Activated CD4-positive, alpha-beta memory T cell treated with anti-CD3 and anti-CD28 coated beads, Interleukin-2, amount 10 ng/mL, durations not matched to agents 7 days and 5 days (primary cell): ENCODE measurements at regions not wholly inside any gene's neighbourhood (a gene's known extent, or its start where the extent isn't known, plus 50 kb on each side); places are given as distances from the start of the nearest gene placed in this dataset.

Experiments used
- CTCF ChIA-PET: fragments of 350-600 bp; sonication (Branson Sonifier 250); formaldehyde crosslinking; loops from one replicate; lab custom pipeline; 2021; ENCODE audit warnings: antibody characterized with exemption, inconsistent platforms; lab: Charles Lee
- POLR2A ChIA-PET: fragments of 350-600 bp; sonication (Branson Sonifier 250); formaldehyde crosslinking; loops from one replicate; lab custom pipeline; 2021; ENCODE audit warnings: antibody characterized with exemption; lab: Charles Lee
- DNase-seq: peaks from one replicate; pipeline ENCODE4 v3.0.0-alpha.2; 2020
- H3K27ac Mint-ChIP-seq: one replicate; pipeline ENCODE4 v1.8.0; 2021; ENCODE audit warnings: mild to moderate bottlenecking, mixed read lengths
- H3K27me3 Mint-ChIP-seq: one replicate; pipeline ENCODE4 v1.8.0; 2021; ENCODE audit warnings: mixed read lengths
- H3K36me3 Mint-ChIP-seq: one replicate; pipeline ENCODE4 v1.8.0; 2021; ENCODE audit warnings: low read depth, mixed read lengths
- H3K4me1 Mint-ChIP-seq: one replicate; pipeline ENCODE4 v1.8.0; 2021; ENCODE audit warnings: mixed read lengths
- H3K4me3 Mint-ChIP-seq: one replicate; pipeline ENCODE4 v1.8.0; 2021; ENCODE audit warnings: mild to moderate bottlenecking, mixed read lengths
- H3K9me3 Mint-ChIP-seq: one replicate; pipeline ENCODE4 v1.8.0; 2021; ENCODE audit warnings: mixed read lengths

- H3K9me3 Mint-ChIP-seq = peaks cover 14% of the 10 kb centered on the region
- ChIA-PET POLR2A (no interaction called here), CTCF (no interaction called here)
- H3K4me1 Mint-ChIP-seq = no peaks in the 10 kb centered on the region
- no peak overlapping the region for H3K4me3 Mint-ChIP-seq
- no peak overlapping the region for H3K27ac Mint-ChIP-seq
- DNase-seq = no peak
- no peaks in the 10 kb centered on the region for H3K36me3 Mint-ChIP-seq
- no peaks in the 10 kb centered on the region for H3K27me3 Mint-ChIP-seq
These were observed 904.1 kb upstream of the MANEA start for GRCh38 chr6:94673251-94673650.

GRCh38 chr6:94670017-94670416, 907.3 kb upstream of the MANEA start:
- H3K9me3 Mint-ChIP-seq = peaks cover 10% of the 10 kb centered on the region
- ChIA-PET POLR2A (no interaction called here), CTCF (no interaction called here)
- no peaks in the 10 kb centered on the region for H3K36me3 Mint-ChIP-seq
- no peak overlapping the region for H3K27ac Mint-ChIP-seq
- H3K4me3 Mint-ChIP-seq = no peak overlapping the region
- no peak for DNase-seq
- H3K27me3 Mint-ChIP-seq = no peaks in the 10 kb centered on the region
- no peaks in the 10 kb centered on the region for H3K4me1 Mint-ChIP-seq

GRCh38 chr6:94668876-94669275, 908.5 kb upstream of the MANEA start:
- Mint-ChIP-seq H3K4me3 (no peak overlapping the region), H3K36me3 (no peaks in the 10 kb centered on the region), H3K27me3 (no peaks in the 10 kb centered on the region), H3K4me1 (no peaks in the 10 kb centered on the region), H3K9me3 (peaks cover 10% of the 10 kb centered on the region), H3K27ac (no peak overlapping the region)
- POLR2A ChIA-PET = no interaction called here
- no peak for DNase-seq
- CTCF ChIA-PET = no interaction called here

GRCh38 chr6:94658929-94659328, 918.4 kb upstream of the MANEA start:
- ChIA-PET POLR2A (no interaction called here), CTCF (no interaction called here)
- Mint-ChIP-seq H3K9me3 (no peaks in the 10 kb centered on the region), H3K4me1 (no peaks in the 10 kb centered on the region), H3K27ac (no peak overlapping the region), H3K27me3 (no peaks in the 10 kb centered on the region), H3K36me3 (no peaks in the 10 kb centered on the region), H3K4me3 (no peak overlapping the region)
- DNase-seq = no peak

GRCh38 chr6:94651239-94651638, 926.1 kb upstream of the MANEA start:
- H3K9me3 Mint-ChIP-seq = no peaks in the 10 kb centered on the region
- CTCF ChIA-PET = no interaction called here
- H3K27me3 Mint-ChIP-seq = no peaks in the 10 kb centered on the region
- POLR2A ChIA-PET = no interaction called here
- H3K4me1 Mint-ChIP-seq = no peaks in the 10 kb centered on the region
- no peak for DNase-seq
- no peaks in the 10 kb centered on the region for H3K36me3 Mint-ChIP-seq
- no peak overlapping the region for H3K4me3 Mint-ChIP-seq
- H3K27ac Mint-ChIP-seq = no peak overlapping the region

GRCh38 chr6:94645191-94645590, 932.1 kb upstream of the MANEA start:
- CTCF ChIA-PET = no interaction called here
- H3K9me3 Mint-ChIP-seq = no peaks in the 10 kb centered on the region

GRCh38 chr6:94639564-94639963, 937.8 kb upstream of the MANEA start:
- Mint-ChIP-seq H3K27me3 (no peaks in the 10 kb centered on the region), H3K4me3 (no peak overlapping the region), H3K9me3 (no peaks in the 10 kb centered on the region), H3K27ac (no peak overlapping the region), H3K36me3 (no peaks in the 10 kb centered on the region), H3K4me1 (no peaks in the 10 kb centered on the region)
- POLR2A ChIA-PET = no interaction called here
- CTCF ChIA-PET = no interaction called here
- no peak for DNase-seq

More at GRCh38 chr6:94645191-94645590, 932.1 kb upstream of the MANEA start:
- no peaks in the 10 kb centered on the region for H3K36me3 Mint-ChIP-seq
- POLR2A ChIA-PET = no interaction called here
- DNase-seq = no peak
- no peaks in the 10 kb centered on the region for H3K27me3 Mint-ChIP-seq
- no peaks in the 10 kb centered on the region for H3K4me1 Mint-ChIP-seq
- H3K27ac Mint-ChIP-seq = no peak overlapping the region
- H3K4me3 Mint-ChIP-seq = no peak overlapping the region

- H3K4me3 Mint-ChIP-seq = no peak overlapping the region
- no peaks in the 10 kb centered on the region for H3K27me3 Mint-ChIP-seq
- no peaks in the 10 kb centered on the region for H3K4me1 Mint-ChIP-seq
- no peaks in the 10 kb centered on the region for H3K36me3 Mint-ChIP-seq
- H3K27ac Mint-ChIP-seq = no peak overlapping the region
- no peaks in the 10 kb centered on the region for H3K9me3 Mint-ChIP-seq
- ChIA-PET POLR2A (no interaction called here), CTCF (no interaction called here)
- DNase-seq = no peak
These were observed 940.5 kb upstream of the MANEA start for GRCh38 chr6:94636780-94637385.

GRCh38 chr6:94623586-94623985, 953.7 kb upstream of the MANEA start:
- ChIA-PET POLR2A (interaction anchor here (0.7 kb wide), 1 partner anchor 118 kb away, joined by 4 read pairs; no protein-coding TSS in a partner anchor), CTCF (no interaction called here)
- H3K27me3 Mint-ChIP-seq = no peaks in the 10 kb centered on the region
- no peak overlapping the region for H3K4me3 Mint-ChIP-seq
- no peaks in the 10 kb centered on the region for H3K4me1 Mint-ChIP-seq
- no peaks in the 10 kb centered on the region for H3K36me3 Mint-ChIP-seq
- H3K9me3 Mint-ChIP-seq = peaks cover 2% of the 10 kb centered on the region
- H3K27ac Mint-ChIP-seq = no peak overlapping the region
- no peak for DNase-seq

GRCh38 chr6:94622783-94623182, 954.6 kb upstream of the MANEA start:
- Mint-ChIP-seq H3K27ac (no peak overlapping the region), H3K36me3 (no peaks in the 10 kb centered on the region), H3K4me3 (no peak overlapping the region), H3K4me1 (no peaks in the 10 kb centered on the region), H3K27me3 (no peaks in the 10 kb centered on the region), H3K9me3 (peaks cover 2% of the 10 kb centered on the region)
- DNase-seq = no peak
- ChIA-PET CTCF (no interaction called here), POLR2A (interaction anchor here (0.7 kb wide), 1 partner anchor 119 kb away, joined by 4 read pairs; no protein-coding TSS in a partner anchor)

- Mint-ChIP-seq H3K36me3 (no peaks in the 10 kb centered on the region), H3K9me3 (peaks cover 9% of the 10 kb centered on the region), H3K27ac (no peak overlapping the region), H3K4me1 (no peaks in the 10 kb centered on the region), H3K27me3 (no peaks in the 10 kb centered on the region), H3K4me3 (no peak overlapping the region)
- CTCF ChIA-PET = no interaction called here
- no peak for DNase-seq
- POLR2A ChIA-PET = no interaction called here
These were observed 976.7 kb upstream of the MANEA start for GRCh38 chr6:94600636-94601035.

GRCh38 chr6:94597487-94597886, 979.8 kb upstream of the MANEA start:
- no peaks in the 10 kb centered on the region for H3K9me3 Mint-ChIP-seq
- no peaks in the 10 kb centered on the region for H3K36me3 Mint-ChIP-seq
- no peak for DNase-seq
- no peaks in the 10 kb centered on the region for H3K27me3 Mint-ChIP-seq
- no peaks in the 10 kb centered on the region for H3K4me1 Mint-ChIP-seq
- ChIA-PET CTCF (no interaction called here), POLR2A (no interaction called here)
- H3K4me3 Mint-ChIP-seq = no peak overlapping the region
- no peak overlapping the region for H3K27ac Mint-ChIP-seq

- Mint-ChIP-seq H3K4me3 (no peak overlapping the region), H3K27ac (no peak overlapping the region), H3K4me1 (no peaks in the 10 kb centered on the region), H3K9me3 (peaks cover 2% of the 10 kb centered on the region), H3K36me3 (no peaks in the 10 kb centered on the region), H3K27me3 (no peaks in the 10 kb centered on the region)
- ChIA-PET POLR2A (no interaction called here), CTCF (no interaction called here)
- no peak for DNase-seq
These were observed 986.9 kb upstream of the MANEA start for GRCh38 chr6:94590416-94590815.

GRCh38 chr6:94588301-94588700, 989.0 kb upstream of the MANEA start:
- peaks cover 2% of the 10 kb centered on the region for H3K9me3 Mint-ChIP-seq
- no peak overlapping the region for H3K27ac Mint-ChIP-seq
- ChIA-PET POLR2A (no interaction called here), CTCF (no interaction called here)
- DNase-seq = no peak
- no peaks in the 10 kb centered on the region for H3K27me3 Mint-ChIP-seq
- no peaks in the 10 kb centered on the region for H3K4me1 Mint-ChIP-seq
- no peak overlapping the region for H3K4me3 Mint-ChIP-seq
- H3K36me3 Mint-ChIP-seq = no peaks in the 10 kb centered on the region
